ENCODE measurements at regions not wholly inside any gene's neighbourhood (a gene's known extent, or its start where the extent isn't known, plus 50 kb on each side); places are given as distances from the start of the nearest gene placed in this dataset.

GRCh38 chr17:13943909-13944308, 125.4 kb upstream of the COX10 start:
- TF ChIP-seq POLR2A (IDR thresholded peaks at IDR 0.05) (no peak), CTCF (IDR thresholded peaks at IDR 0.05) (no peak), POLR2AphosphoS5 (IDR thresholded peaks at IDR 0.05) (no peak), EP300 (IDR thresholded peaks at IDR 0.05) (no peak)
